CD14-positive monocyte (primary cell): ENCODE measurements at regions not wholly inside any gene's neighbourhood (a gene's known extent, or its start where the extent isn't known, plus 50 kb on each side); places are given as distances from the start of the nearest gene placed in this dataset.

Source experiments
- DNase-seq, 3 donors: peaks; one replicate each; pipeline ENCODE4 v3.0.0-alpha.2; 2011 to 2022
- H2AFZ ChIP-seq: 2 replicates; pipeline ENCODE4 v1.6.0; 2012; ENCODE audit warnings: mild to moderate bottlenecking, low read depth, low read length, inconsistent platforms; ENCODE audit not compliant: insufficient read depth, poor library complexity, severe bottlenecking
- H3K27ac ChIP-seq, 2 donors: 1 replicate in 1 of 2; 2 replicates in 1 of 2; pipeline ENCODE4 v1.5.1; 2012 to 2013; ENCODE audit warnings: low read length in 2 of 2, control low read depth in 1 of 2, inconsistent platforms in 1 of 2, low read depth in 1 of 2, mild to moderate bottlenecking in 1 of 2
- H3K27me3 ChIP-seq, 2 donors: one replicate each; pipeline versions ENCODE4 v1.6.0 to v1.6.1; 2011 to 2013; ENCODE audit warnings: low read length in 2 of 2; ENCODE audit not compliant: control insufficient read depth in 2 of 2, insufficient read depth in 2 of 2
- H3K36me3 ChIP-seq, 2 donors: replicated peaks in 1 of 2; 1 replicate in 1 of 2; 2 replicates in 1 of 2; pipeline versions ENCODE4 v1.5.1 to v1.6.1; 2012 to 2013; ENCODE audit warnings: low read length in 2 of 2, control low read depth in 1 of 2, inconsistent platforms in 1 of 2, mild to moderate bottlenecking in 1 of 2; ENCODE audit not compliant: insufficient read depth in 2 of 2, control insufficient read depth in 1 of 2
- H3K4me1 ChIP-seq, 2 donors: 1 replicate in 1 of 2; 2 replicates in 1 of 2; pipeline versions ENCODE4 v1.5.1 to v1.6.1; 2012 to 2013; ENCODE audit warnings: low read length in 2 of 2, control low read depth in 1 of 2, inconsistent platforms in 1 of 2, mild to moderate bottlenecking in 1 of 2, moderate library complexity in 1 of 2; ENCODE audit not compliant: insufficient read depth in 2 of 2, control insufficient read depth in 1 of 2
- H3K4me2 ChIP-seq: replicated peaks from 2 replicates; pipeline ENCODE3; 2012; ENCODE audit warnings: low read length, moderate library complexity, mild to moderate bottlenecking; ENCODE audit not compliant: poor library complexity, severe bottlenecking; ENCODE audit errors: extremely low read depth
- H3K4me3 ChIP-seq, 3 experiments: fragments of 200-600 bp in 1 of 3; sonication (generic) in 1 of 3; replicated peaks in 1 of 3; 1 replicate in 2 of 3; 2 replicates in 1 of 3; pipeline ENCODE4 v1.5.1; 2011 to 2013; ENCODE audit warnings: low read length in 3 of 3, mild to moderate bottlenecking in 3 of 3, control low read depth in 2 of 3, low read depth in 2 of 3, inconsistent platforms in 1 of 3, moderate library complexity in 1 of 3
- H3K79me2 ChIP-seq: 2 replicates; pipeline ENCODE4 v1.6.0; 2012; ENCODE audit warnings: mild to moderate bottlenecking, control low read depth, inconsistent platforms, low read length, moderate library complexity; ENCODE audit not compliant: insufficient read depth
- H3K9ac ChIP-seq: 2 replicates; pipeline ENCODE4 v1.6.0; 2017; ENCODE audit warnings: low read length, mild to moderate bottlenecking; ENCODE audit not compliant: insufficient read depth, poor library complexity, severe bottlenecking
- H3K9me3 ChIP-seq, 2 donors: replicated peaks in 1 of 2; 1 replicate in 1 of 2; 2 replicates in 1 of 2; pipeline versions ENCODE4 v1.5.1 to v1.6.1; 2012 to 2013; ENCODE audit warnings: low read length in 2 of 2, control low read depth in 1 of 2; ENCODE audit not compliant: control insufficient read depth in 1 of 2, insufficient read depth in 1 of 2
- H4K20me1 ChIP-seq: 2 replicates; pipeline ENCODE4 v1.6.0; 2012; ENCODE audit warnings: mild to moderate bottlenecking, low read length, control low read depth, moderate library complexity; ENCODE audit not compliant: insufficient read depth
- H3K27ac Mint-ChIP-seq, 7 donors: one replicate each; pipeline ENCODE4 v1.8.0; 2020; ENCODE audit warnings: mild to moderate bottlenecking in 7 of 7, mixed read lengths in 7 of 7, moderate library complexity in 6 of 7, inconsistent platforms in 2 of 7
- H3K27me3 Mint-ChIP-seq, 3 donors: one replicate each; pipeline ENCODE4 v1.8.0; 2021 to 2022; ENCODE audit warnings: low read depth in 3 of 3, mild to moderate bottlenecking in 3 of 3, mixed read lengths in 3 of 3, moderate library complexity in 3 of 3, inconsistent platforms in 1 of 3
- H3K36me3 Mint-ChIP-seq, 2 donors: one replicate each; pipeline ENCODE4 v1.8.0; 2020; ENCODE audit warnings: mixed read lengths in 2 of 2, inconsistent platforms in 1 of 2, mild to moderate bottlenecking in 1 of 2
- H3K4me1 Mint-ChIP-seq: one replicate; pipeline ENCODE4 v1.8.0; 2020; ENCODE audit warnings: mild to moderate bottlenecking, mixed read lengths
- H3K4me3 Mint-ChIP-seq, 2 donors: one replicate each; pipeline ENCODE4 v1.8.0; 2020; ENCODE audit warnings: mild to moderate bottlenecking in 2 of 2, mixed read lengths in 2 of 2, moderate library complexity in 1 of 2
- H3K9me3 Mint-ChIP-seq, 7 donors: one replicate each; pipeline ENCODE4 v1.8.0; 2020 to 2022; ENCODE audit warnings: mixed read lengths in 7 of 7, mild to moderate bottlenecking in 6 of 7, moderate library complexity in 6 of 7, inconsistent platforms in 2 of 7
- CTCF ChIP-seq: fragments of 200-600 bp; IDR thresholded peaks from one replicate; pipeline ENCODE4 v1.8.0; 2022; ENCODE audit warnings: antibody characterized with exemption, mild to moderate bottlenecking
- WGBS: methylation state at CpG from one replicate; pipeline ENCODE4 v1.1.5; 2013; ENCODE audit warnings: missing lambda C conversion rate; ENCODE audit not compliant: insufficient coverage; 5-methylcytosine and 5-hydroxymethylcytosine counted together
- intact Hi-C, 2 donors: fragments of 100-400 bp; cut with micrococcal nuclease; formaldehyde crosslinking; loops; one replicate each; pipeline versions ENCODE4 v1.15.0 to v1.15.1; 2023

- no peak overlapping the region for H2AFZ ChIP-seq
- Mint-ChIP-seq H3K27ac (no peak overlapping the region), H3K27me3 (no peaks in the 10 kb centered on the region), H3K4me1 (no peaks in the 10 kb centered on the region), H3K9me3 (peaks cover 0 to 11% (median 1%) of the 10 kb centered on the region in 7 donors), H3K4me3 (no peak overlapping the region), H3K36me3 (no peaks in the 10 kb centered on the region)
- no peaks in the 10 kb centered on the region for H3K27me3 ChIP-seq
- no peak overlapping the region for H3K27ac ChIP-seq
- no CpG with 5 or more reads among the region's 3 CpGs for WGBS
- H3K4me1 ChIP-seq, result no peaks in the 10 kb centered on the region
- H3K79me2 ChIP-seq, result no peaks in the 10 kb centered on the region
- H3K9me3 ChIP-seq, result no peaks in the 10 kb centered on the region
- no peaks in the 10 kb centered on the region for H3K36me3 ChIP-seq
- H4K20me1 ChIP-seq, result no peaks in the 10 kb centered on the region
- no peak overlapping the region for H3K4me2 ChIP-seq
- no peak overlapping the region for H3K4me3 ChIP-seq
- no peak for DNase-seq
- TF ChIP-seq CTCF, result no peak
- no peak overlapping the region for H3K9ac ChIP-seq
- intact Hi-C loops, result no loop called here
These were observed 1091.6 kb downstream of the TTLL7 start for GRCh38 chr1:82907313-82907712.

GRCh38 chr1:82903626-82904025 lies 1095.3 kb downstream of the TTLL7 start:
- Mint-ChIP-seq H3K4me3 (no peak overlapping the region), H3K4me1 (no peaks in the 10 kb centered on the region), H3K9me3 (peaks cover 0 to 6% (median 2%) of the 10 kb centered on the region in 7 donors), H3K27me3 (no peaks in the 10 kb centered on the region), H3K36me3 (no peaks in the 10 kb centered on the region), H3K27ac (no peak overlapping the region)
- Histone ChIP-seq H4K20me1 (no peaks in the 10 kb centered on the region), H3K4me3 (no peak overlapping the region), H3K79me2 (no peaks in the 10 kb centered on the region), H2AFZ (no peak overlapping the region), H3K27me3 (no peaks in the 10 kb centered on the region), H3K4me2 (no peak overlapping the region), H3K9ac (no peak overlapping the region), H3K9me3 (peaks cover 0 to 3% of the 10 kb centered on the region in 2 donors), H3K36me3 (no peaks in the 10 kb centered on the region), H3K27ac (no peak overlapping the region), H3K4me1 (no peaks in the 10 kb centered on the region)
- no CpG with 5 or more reads among the region's 4 CpGs for WGBS
- intact Hi-C loops, result no loop called here
- no peak for TF ChIP-seq CTCF
- DNase-seq, result no peak
